ENCODE measurements at regions not wholly inside any gene's neighbourhood (a gene's known extent, or its start where the extent isn't known, plus 50 kb on each side); places are given as distances from the start of the nearest gene placed in this dataset.

GRCh38 chr1:83760226-83761021 lies 238.5 kb downstream of the TTLL7 start:
- Histone ChIP-seq H2BK12ac (ENCODE audit: low read length) (peak overlapping the region; percentile 91), H3K27ac (ENCODE audit: low read depth, low read length) (no peak overlapping the region), H3K79me1 (ENCODE audit: low read length) (peaks cover 8% of the 10 kb centered on the region), H2AFZ (ENCODE audit: insufficient read depth, low read length, poor library complexity) (no peak overlapping the region), H3K23ac (ENCODE audit: low read length) (no peak overlapping the region), H4K8ac (ENCODE audit: low read depth, low read length) (no peak overlapping the region), H4K12ac (ENCODE audit: low read depth, low read length) (no peak overlapping the region), H3K4ac (ENCODE audit: low read depth, low read length) (no peak overlapping the region), H3K4me1 (ENCODE audit: control insufficient read depth in 1 of 2, insufficient read depth in 2 of 2, low read length in 2 of 2) (peaks cover 0 to 8% of the 10 kb centered on the region in 2 experiments), H4K91ac (ENCODE audit: low read depth, low read length) (peak overlapping the region; percentile 84), H3K18ac (ENCODE audit: low read length) (no peak overlapping the region), H3K4me2 (ENCODE audit: low read length) (no peak overlapping the region), H3K9me3 (ENCODE audit: insufficient read depth, low read depth, low read length) (no peaks in the 10 kb centered on the region), H3K9ac (ENCODE audit: low read length) (no peak overlapping the region), H3K79me2 (ENCODE audit: control insufficient read depth, insufficient read depth, low read length, poor library complexity) (no peaks in the 10 kb centered on the region), H3K4me3 (ENCODE audit: low read depth, low read length) (no peak overlapping the region), H2AK5ac (ENCODE audit: low read length) (no peak overlapping the region), H3K14ac (ENCODE audit: low read length) (no peak overlapping the region), H2BK5ac (ENCODE audit: low read depth, low read length, poor library complexity) (no peak overlapping the region), H3K36me3 (ENCODE audit: control insufficient read depth in 1 of 2, insufficient read depth in 2 of 2, low read length in 2 of 2) (no peaks in the 10 kb centered on the region), H2BK120ac (ENCODE audit: insufficient read depth, low read length, poor library complexity) (no peak overlapping the region), H3K27me3 (ENCODE audit: insufficient read depth, low read length) (no peaks in the 10 kb centered on the region)
- no CpG with 5 or more reads among the region's 6 CpGs for WGBS (ENCODE audit: extremely low coverage, insufficient coverage, insufficient read length)
- DNase-seq = peak; percentile 3 to 49

GRCh38 chr1:83756984-83757717 lies 241.8 kb downstream of the TTLL7 start:
- Histone ChIP-seq H2BK5ac (ENCODE audit: low read depth, low read length, poor library complexity) (no peak overlapping the region), H2BK12ac (ENCODE audit: low read length) (no peak overlapping the region), H3K27ac (ENCODE audit: low read depth, low read length) (no peak overlapping the region), H3K14ac (ENCODE audit: low read length) (no peak overlapping the region), H3K9ac (ENCODE audit: low read length) (no peak overlapping the region), H3K4me2 (ENCODE audit: low read length) (no peak overlapping the region), H3K79me2 (ENCODE audit: control insufficient read depth, insufficient read depth, low read length, poor library complexity) (no peaks in the 10 kb centered on the region), H2AK5ac (ENCODE audit: low read length) (no peak overlapping the region), H2AFZ (ENCODE audit: insufficient read depth, low read length, poor library complexity) (no peak overlapping the region), H3K27me3 (ENCODE audit: insufficient read depth, low read length) (no peaks in the 10 kb centered on the region), H3K23ac (ENCODE audit: low read length) (no peak overlapping the region), H3K9me3 (ENCODE audit: insufficient read depth, low read depth, low read length) (no peaks in the 10 kb centered on the region), H3K18ac (ENCODE audit: low read length) (no peak overlapping the region), H3K79me1 (ENCODE audit: low read length) (peaks cover 6% of the 10 kb centered on the region), H4K8ac (ENCODE audit: low read depth, low read length) (no peak overlapping the region), H3K4me1 (ENCODE audit: control insufficient read depth in 1 of 2, insufficient read depth in 2 of 2, low read length in 2 of 2) (peaks cover 0 to 8% of the 10 kb centered on the region in 2 experiments), H4K91ac (ENCODE audit: low read depth, low read length) (no peak overlapping the region), H3K4me3 (ENCODE audit: low read depth, low read length) (no peak overlapping the region), H4K12ac (ENCODE audit: low read depth, low read length) (no peak overlapping the region), H3K4ac (ENCODE audit: low read depth, low read length) (no peak overlapping the region), H2BK120ac (ENCODE audit: insufficient read depth, low read length, poor library complexity) (no peak overlapping the region), H3K36me3 (ENCODE audit: control insufficient read depth in 1 of 2, insufficient read depth in 2 of 2, low read length in 2 of 2) (no peaks in the 10 kb centered on the region)
- no CpG with 5 or more reads among the region's 8 CpGs for WGBS (ENCODE audit: extremely low coverage, insufficient coverage, insufficient read length)
- no peak for DNase-seq

GRCh38 chr1:83751602-83752001 lies 247.3 kb downstream of the TTLL7 start:
- H3K4me3 ChIP-seq (ENCODE audit: low read depth, low read length) = no peak overlapping the region
- H3K4me2 ChIP-seq (ENCODE audit: low read length) = no peak overlapping the region
- H4K91ac ChIP-seq (ENCODE audit: low read depth, low read length) = peak overlapping the region; percentile 61
- H2BK120ac ChIP-seq (ENCODE audit: insufficient read depth, low read length, poor library complexity) = peak overlapping the region; percentile 85
- no peaks in the 10 kb centered on the region for H3K27me3 ChIP-seq (ENCODE audit: insufficient read depth, low read length)
- peak overlapping the region; percentile 53 for H2BK5ac ChIP-seq (ENCODE audit: low read depth, low read length, poor library complexity)
- H2AFZ ChIP-seq (ENCODE audit: insufficient read depth, low read length, poor library complexity) = no peak overlapping the region
- H3K27ac ChIP-seq (ENCODE audit: low read depth, low read length) = peak overlapping the region; percentile 73
- H3K14ac ChIP-seq (ENCODE audit: low read length) = peak overlapping the region; percentile 38
- no peak overlapping the region for H3K18ac ChIP-seq (ENCODE audit: low read length)
- peaks cover 1% of the 10 kb centered on the region for H3K79me2 ChIP-seq (ENCODE audit: control insufficient read depth, insufficient read depth, low read length, poor library complexity)
- no peaks in the 10 kb centered on the region for H3K9me3 ChIP-seq (ENCODE audit: insufficient read depth, low read depth, low read length)
- H4K12ac ChIP-seq (ENCODE audit: low read depth, low read length) = no peak overlapping the region
- no peak overlapping the region for H3K9ac ChIP-seq (ENCODE audit: low read length)
- H3K23ac ChIP-seq (ENCODE audit: low read length) = no peak overlapping the region
- no CpG with 5 or more reads among the region's 2 CpGs for WGBS (ENCODE audit: extremely low coverage, insufficient coverage, insufficient read length)
- no peak for DNase-seq
- no peaks in the 10 kb centered on the region for H3K36me3 ChIP-seq (ENCODE audit: control insufficient read depth in 1 of 2, insufficient read depth in 2 of 2, low read length in 2 of 2)
- H3K4ac ChIP-seq (ENCODE audit: low read depth, low read length) = no peak overlapping the region
- H4K8ac ChIP-seq (ENCODE audit: low read depth, low read length) = no peak overlapping the region
- peaks cover 5 to 13% of the 10 kb centered on the region in 2 experiments for H3K4me1 ChIP-seq (ENCODE audit: control insufficient read depth in 1 of 2, insufficient read depth in 2 of 2, low read length in 2 of 2)
- no peak overlapping the region for H2AK5ac ChIP-seq (ENCODE audit: low read length)
- peak overlapping the region; percentile 73 for H2BK12ac ChIP-seq (ENCODE audit: low read length)
- peaks cover 17% of the 10 kb centered on the region for H3K79me1 ChIP-seq (ENCODE audit: low read length)

GRCh38 chr1:83750201-83750600 lies 248.7 kb downstream of the TTLL7 start:
- H4K8ac ChIP-seq (ENCODE audit: low read depth, low read length) = no peak overlapping the region

More at GRCh38 chr1:83750201-83750600, 248.7 kb downstream of the TTLL7 start:
- no peaks in the 10 kb centered on the region for H3K9me3 ChIP-seq (ENCODE audit: insufficient read depth, low read depth, low read length)
- no peak overlapping the region for H3K14ac ChIP-seq (ENCODE audit: low read length)
- peaks cover 5 to 13% of the 10 kb centered on the region in 2 experiments for H3K4me1 ChIP-seq (ENCODE audit: control insufficient read depth in 1 of 2, insufficient read depth in 2 of 2, low read length in 2 of 2)
- H3K4ac ChIP-seq (ENCODE audit: low read depth, low read length) = no peak overlapping the region
- no peak overlapping the region for H3K27ac ChIP-seq (ENCODE audit: low read depth, low read length)
- no peaks in the 10 kb centered on the region for H3K27me3 ChIP-seq (ENCODE audit: insufficient read depth, low read length)
- H3K4me3 ChIP-seq (ENCODE audit: low read depth, low read length) = no peak overlapping the region
- no peak overlapping the region for H2BK5ac ChIP-seq (ENCODE audit: low read depth, low read length, poor library complexity)
- H3K79me2 ChIP-seq (ENCODE audit: control insufficient read depth, insufficient read depth, low read length, poor library complexity) = peaks cover 1% of the 10 kb centered on the region
- no peak overlapping the region for H2AK5ac ChIP-seq (ENCODE audit: low read length)
- no peak for DNase-seq
- H3K79me1 ChIP-seq (ENCODE audit: low read length) = peaks cover 19% of the 10 kb centered on the region
- H2BK120ac ChIP-seq (ENCODE audit: insufficient read depth, low read length, poor library complexity) = no peak overlapping the region
- H2AFZ ChIP-seq (ENCODE audit: insufficient read depth, low read length, poor library complexity) = no peak overlapping the region
- H3K4me2 ChIP-seq (ENCODE audit: low read length) = no peak overlapping the region
- no peak overlapping the region for H3K9ac ChIP-seq (ENCODE audit: low read length)
- no peak overlapping the region for H4K12ac ChIP-seq (ENCODE audit: low read depth, low read length)
- no peaks in the 10 kb centered on the region for H3K36me3 ChIP-seq (ENCODE audit: control insufficient read depth in 1 of 2, insufficient read depth in 2 of 2, low read length in 2 of 2)
- WGBS (ENCODE audit: extremely low coverage, insufficient coverage, insufficient read length) = no CpG with 5 or more reads among the region's 1 CpG
- H3K23ac ChIP-seq (ENCODE audit: low read length) = no peak overlapping the region
- no peak overlapping the region for H2BK12ac ChIP-seq (ENCODE audit: low read length)
- no peak overlapping the region for H4K91ac ChIP-seq (ENCODE audit: low read depth, low read length)
- H3K18ac ChIP-seq (ENCODE audit: low read length) = no peak overlapping the region
